ENCODE measurements at regions not wholly inside any gene's neighbourhood (a gene's known extent, or its start where the extent isn't known, plus 50 kb on each side); places are given as distances from the start of the nearest gene placed in this dataset.

GRCh38 chr6:79313254-79313653, 78.8 kb upstream of the HMGN3 start:
- H3K4me1 ChIP-seq, result no peaks in the 10 kb centered on the region
- no peaks in the 10 kb centered on the region for H3K27me3 ChIP-seq
- H3K27ac ChIP-seq, result no peak overlapping the region
- intact Hi-C loops (cut with DNase I), result no loop called here
- ATAC-seq (peak in 2 of 4 donors; percentile 22 to 30), DNase-seq (no peak)
- TF ChIP-seq POLR2A (IDR thresholded peaks at IDR 0.05), result no peak
- no peak for TF ChIP-seq CTCF (IDR thresholded peaks at IDR 0.05)
- H3K4me3 ChIP-seq, result no peak overlapping the region
- no peaks in the 10 kb centered on the region for H3K9me3 ChIP-seq
- H3K36me3 ChIP-seq, result no peaks in the 10 kb centered on the region
- WGBS (ENCODE audit: insufficient coverage, low coverage, low lambda C conversion rate, missing lambda C conversion rate), result 46% methylated on average over 3 of the region's 5 CpGs

GRCh38 chr6:79307321-79308036, 73.0 kb upstream of the HMGN3 start:
- no peak for ATAC-seq
- no peak overlapping the region for H3K4me3 ChIP-seq
- H3K36me3 ChIP-seq, result no peaks in the 10 kb centered on the region
- H3K4me1 ChIP-seq, result no peaks in the 10 kb centered on the region
- no peaks in the 10 kb centered on the region for H3K27me3 ChIP-seq
- 81% methylated on average over 5 of the region's 7 CpGs for WGBS (ENCODE audit: insufficient coverage, low coverage, low lambda C conversion rate, missing lambda C conversion rate)
- intact Hi-C loops (cut with DNase I), result no loop called here
- no peak for TF ChIP-seq CTCF (IDR thresholded peaks at IDR 0.05)
- no peak for TF ChIP-seq POLR2A (IDR thresholded peaks at IDR 0.05)
- H3K27ac ChIP-seq, result no peak overlapping the region
- H3K9me3 ChIP-seq, result no peaks in the 10 kb centered on the region
- DNase-seq, result no peak

GRCh38 chr6:79305020-79305419, 70.5 kb upstream of the HMGN3 start:
- TF ChIP-seq POLR2A (IDR thresholded peaks at IDR 0.05), result no peak
- TF ChIP-seq CTCF (IDR thresholded peaks at IDR 0.05), result no peak
- 72% methylated on average over 2 of the region's 2 CpGs for whole genome bisulfite sequencing (ENCODE audit: insufficient coverage, low coverage, low lambda C conversion rate, missing lambda C conversion rate)
- no peak for ATAC-seq

GRCh38 chr6:79302341-79302740, 67.9 kb upstream of the HMGN3 start:
- TF ChIP-seq CTCF (IDR thresholded peaks at IDR 0.05) (no peak), POLR2A (IDR thresholded peaks at IDR 0.05) (no peak)
- Histone ChIP-seq H3K4me3 (no peak overlapping the region), H3K27me3 (no peaks in the 10 kb centered on the region), H3K9me3 (no peaks in the 10 kb centered on the region), H3K36me3 (no peaks in the 10 kb centered on the region), H3K4me1 (no peaks in the 10 kb centered on the region), H3K27ac (no peak overlapping the region)
- WGBS (ENCODE audit: insufficient coverage, low coverage, low lambda C conversion rate, missing lambda C conversion rate), result 79% methylated on average over 4 of the region's 4 CpGs
- no peak for ATAC-seq
- DNase-seq, result no peak
- intact Hi-C loops (cut with DNase I), result no loop called here

More at GRCh38 chr6:79305020-79305419, 70.5 kb upstream of the HMGN3 start:
- no peaks in the 10 kb centered on the region for H3K4me1 ChIP-seq
- H3K36me3 ChIP-seq, result no peaks in the 10 kb centered on the region
- DNase-seq, result no peak
- H3K27ac ChIP-seq, result no peak overlapping the region
- H3K9me3 ChIP-seq, result no peaks in the 10 kb centered on the region
- no peaks in the 10 kb centered on the region for H3K27me3 ChIP-seq
- intact Hi-C loops (cut with DNase I), result no loop called here
- no peak overlapping the region for H3K4me3 ChIP-seq

- no peak for ATAC-seq
- Histone ChIP-seq H3K4me1 (no peaks in the 10 kb centered on the region), H3K27me3 (no peaks in the 10 kb centered on the region), H3K36me3 (no peaks in the 10 kb centered on the region), H3K4me3 (no peak overlapping the region), H3K9me3 (no peaks in the 10 kb centered on the region), H3K27ac (no peak overlapping the region)
- intact Hi-C loops (cut with DNase I), result no loop called here
- DNase-seq, result no peak
- TF ChIP-seq CTCF (IDR thresholded peaks at IDR 0.05) (no peak), POLR2A (IDR thresholded peaks at IDR 0.05) (no peak)
These were observed 66.8 kb upstream of the HMGN3 start for GRCh38 chr6:79301290-79301689.

All from right lobe of liver (tissue), 6 donors.